Glutamatergic neuron (in vitro differentiated cells): ENCODE measurements at regions not wholly inside any gene's neighbourhood (a gene's known extent, or its start where the extent isn't known, plus 50 kb on each side); places are given as distances from the start of the nearest gene placed in this dataset.

Experiments used
- DNase-seq: peaks from one replicate; pipeline ENCODE4 v3.0.0; 2022
- H3K27ac Mint-ChIP-seq: one replicate; pipeline ENCODE4 v1.8.0; 2020; ENCODE audit warnings: mild to moderate bottlenecking, mixed read lengths, inconsistent platforms; ENCODE audit not compliant: unreplicated experiment
- H3K27me3 Mint-ChIP-seq: one replicate; pipeline ENCODE4 v1.8.0; 2020; ENCODE audit warnings: mild to moderate bottlenecking, moderate library complexity, mixed read lengths, inconsistent platforms; ENCODE audit not compliant: unreplicated experiment
- H3K36me3 Mint-ChIP-seq: one replicate; pipeline ENCODE4 v1.8.0; 2020; ENCODE audit warnings: mild to moderate bottlenecking, mixed read lengths, inconsistent platforms; ENCODE audit not compliant: unreplicated experiment
- H3K4me1 Mint-ChIP-seq: one replicate; pipeline ENCODE4 v1.8.0; 2020; ENCODE audit warnings: mild to moderate bottlenecking, low read depth, mixed read lengths, inconsistent platforms; ENCODE audit not compliant: unreplicated experiment
- H3K4me3 Mint-ChIP-seq: one replicate; pipeline ENCODE4 v1.8.0; 2020; ENCODE audit warnings: mild to moderate bottlenecking, mixed read lengths, inconsistent platforms; ENCODE audit not compliant: unreplicated experiment
- H3K9me3 Mint-ChIP-seq: one replicate; pipeline ENCODE4 v1.8.0; 2020; ENCODE audit warnings: mild to moderate bottlenecking, moderate library complexity, mixed read lengths, inconsistent platforms; ENCODE audit not compliant: unreplicated experiment
- CTCF ChIP-seq: fragments of 200-600 bp; sonication (generic); IDR thresholded peaks from one replicate; pipeline ENCODE4 v1.5.0; 2021; ENCODE audit not compliant: partially characterized antibody, unreplicated experiment

- Mint-ChIP-seq H3K27ac (no peak overlapping the region), H3K9me3 (peaks cover 2% of the 10 kb centered on the region), H3K27me3 (peaks cover 2% of the 10 kb centered on the region), H3K4me1 (peaks cover 2% of the 10 kb centered on the region), H3K4me3 (no peak overlapping the region), H3K36me3 (no peaks in the 10 kb centered on the region)
- no peak for TF ChIP-seq CTCF
- DNase-seq = no peak
These were observed 1118.5 kb downstream of the TSN start for GRCh38 chr2:122873951-122874350.

- Mint-ChIP-seq H3K36me3 (no peaks in the 10 kb centered on the region), H3K4me1 (no peaks in the 10 kb centered on the region), H3K27ac (no peak overlapping the region), H3K4me3 (no peak overlapping the region), H3K27me3 (peaks cover 2% of the 10 kb centered on the region), H3K9me3 (peaks cover 2% of the 10 kb centered on the region)
- no peak for DNase-seq
- TF ChIP-seq CTCF = no peak
These were observed 1119.8 kb downstream of the TSN start for GRCh38 chr2:122875091-122875865.

DNA sequence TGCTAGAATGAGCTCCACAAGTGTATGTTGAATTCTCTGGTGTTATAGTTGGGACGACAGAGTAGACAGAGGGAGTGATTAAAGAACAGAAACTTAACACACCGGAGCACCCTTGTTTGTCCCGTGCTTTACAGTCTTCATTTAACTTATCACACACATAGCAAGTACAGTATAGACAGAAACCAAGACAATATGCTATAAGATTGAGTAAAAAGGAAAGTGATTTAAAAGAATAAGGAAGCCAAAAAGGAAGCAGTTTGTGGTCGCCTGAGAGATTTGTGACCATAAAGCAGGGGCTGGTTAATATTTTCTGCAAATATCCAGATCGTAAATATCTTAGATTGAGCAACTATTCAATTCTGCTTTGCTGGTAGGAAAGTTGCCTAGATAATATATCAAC lies 1128.4 kb downstream of the TSN start:
- Mint-ChIP-seq H3K27ac (no peak overlapping the region), H3K9me3 (no peaks in the 10 kb centered on the region), H3K36me3 (no peaks in the 10 kb centered on the region), H3K4me3 (no peak overlapping the region), H3K27me3 (no peaks in the 10 kb centered on the region), H3K4me1 (peaks cover 6% of the 10 kb centered on the region)
- no peak for TF ChIP-seq CTCF
- no peak for DNase-seq

GRCh38 chr2:122884889-122885288 lies 1129.4 kb downstream of the TSN start:
- Mint-ChIP-seq H3K9me3 (no peaks in the 10 kb centered on the region), H3K27me3 (no peaks in the 10 kb centered on the region), H3K4me3 (no peak overlapping the region), H3K36me3 (no peaks in the 10 kb centered on the region), H3K4me1 (peaks cover 6% of the 10 kb centered on the region), H3K27ac (no peak overlapping the region)
- TF ChIP-seq CTCF = no peak
- DNase-seq = no peak

DNA sequence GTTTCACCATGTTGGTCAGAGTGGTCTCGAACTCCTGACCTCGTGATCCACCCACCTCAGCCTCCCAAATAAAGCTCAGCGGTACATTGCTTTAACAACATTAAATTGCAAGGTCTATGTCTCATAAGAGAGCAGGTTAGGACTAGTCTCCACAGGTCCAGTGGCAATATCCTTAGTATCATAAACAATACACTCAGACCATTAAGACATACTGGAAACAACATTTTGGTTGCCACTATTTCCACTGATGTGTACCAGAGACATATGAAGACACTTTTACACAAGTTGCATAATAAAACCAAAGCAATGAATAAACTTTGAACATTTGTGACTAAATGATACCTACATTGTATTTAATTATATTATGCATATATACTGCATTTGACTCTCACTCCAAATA lies 1130.0 kb downstream of the TSN start:
- Mint-ChIP-seq H3K27ac (no peak overlapping the region), H3K36me3 (no peaks in the 10 kb centered on the region), H3K9me3 (no peaks in the 10 kb centered on the region), H3K4me3 (no peak overlapping the region), H3K27me3 (no peaks in the 10 kb centered on the region), H3K4me1 (peaks cover 6% of the 10 kb centered on the region)
- no peak for DNase-seq
- no peak for TF ChIP-seq CTCF
